NB4 (cell line): ENCODE measurements at regions not wholly inside any gene's neighbourhood (a gene's known extent, or its start where the extent isn't known, plus 50 kb on each side); places are given as distances from the start of the nearest gene placed in this dataset.

Source experiments
- DNase-seq: peaks from one replicate; pipeline ENCODE4 v3.0.0; 2010; ENCODE audit warnings: low read depth
- H3K4me3 ChIP-seq: one replicate; pipeline ENCODE4 v1.5.1; 2011; ENCODE audit warnings: mild to moderate bottlenecking, low read depth, low read length, moderate library complexity
- MYC ChIP-seq: IDR thresholded peaks from 2 replicates; pipeline ENCODE4 v1.6.1; 2011; ENCODE audit warnings: low read depth, low read length
- POLR2A ChIP-seq: IDR thresholded peaks from 2 replicates; pipeline ENCODE4 v1.6.1; 2011; ENCODE audit warnings: mild to moderate bottlenecking; ENCODE audit not compliant: insufficient read length; ENCODE audit errors: extremely low read depth
- TF ChIP-seq, protein P1 (sequence below): IDR thresholded peaks from one replicate; pipeline ENCODE4 v1.5.1; 2012; ENCODE audit warnings: low read depth, low read length
- TF ChIP-seq, protein P2 (sequence below): IDR thresholded peaks from 2 replicates; pipeline ENCODE4 v1.6.1; 2011; ENCODE audit warnings: low read depth, low read length

DNA sequence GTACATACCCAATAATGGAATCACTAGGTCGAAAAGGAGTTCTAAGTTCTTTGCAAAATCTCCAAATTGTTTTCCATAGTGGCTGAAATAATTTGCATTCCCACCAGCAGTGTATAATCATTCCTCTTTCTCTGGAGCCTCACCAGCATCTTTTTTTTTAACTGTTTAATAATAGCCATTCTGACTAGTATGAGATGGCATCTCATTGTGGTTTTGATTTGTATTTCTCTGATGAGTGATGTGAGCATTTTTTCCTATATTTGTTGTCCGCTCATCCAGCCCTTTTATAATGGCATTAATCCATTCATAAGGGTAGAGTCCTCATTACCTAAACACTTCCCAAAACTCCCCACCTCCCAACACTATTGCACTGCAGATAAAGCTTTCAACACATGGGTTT, 278.3 kb downstream of the SEC23A start:
- DNase-seq: no peak
- TF ChIP-seq, protein P1, sequence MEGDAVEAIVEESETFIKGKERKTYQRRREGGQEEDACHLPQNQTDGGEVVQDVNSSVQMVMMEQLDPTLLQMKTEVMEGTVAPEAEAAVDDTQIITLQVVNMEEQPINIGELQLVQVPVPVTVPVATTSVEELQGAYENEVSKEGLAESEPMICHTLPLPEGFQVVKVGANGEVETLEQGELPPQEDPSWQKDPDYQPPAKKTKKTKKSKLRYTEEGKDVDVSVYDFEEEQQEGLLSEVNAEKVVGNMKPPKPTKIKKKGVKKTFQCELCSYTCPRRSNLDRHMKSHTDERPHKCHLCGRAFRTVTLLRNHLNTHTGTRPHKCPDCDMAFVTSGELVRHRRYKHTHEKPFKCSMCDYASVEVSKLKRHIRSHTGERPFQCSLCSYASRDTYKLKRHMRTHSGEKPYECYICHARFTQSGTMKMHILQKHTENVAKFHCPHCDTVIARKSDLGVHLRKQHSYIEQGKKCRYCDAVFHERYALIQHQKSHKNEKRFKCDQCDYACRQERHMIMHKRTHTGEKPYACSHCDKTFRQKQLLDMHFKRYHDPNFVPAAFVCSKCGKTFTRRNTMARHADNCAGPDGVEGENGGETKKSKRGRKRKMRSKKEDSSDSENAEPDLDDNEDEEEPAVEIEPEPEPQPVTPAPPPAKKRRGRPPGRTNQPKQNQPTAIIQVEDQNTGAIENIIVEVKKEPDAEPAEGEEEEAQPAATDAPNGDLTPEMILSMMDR: no peak
- TF ChIP-seq, protein P2, sequence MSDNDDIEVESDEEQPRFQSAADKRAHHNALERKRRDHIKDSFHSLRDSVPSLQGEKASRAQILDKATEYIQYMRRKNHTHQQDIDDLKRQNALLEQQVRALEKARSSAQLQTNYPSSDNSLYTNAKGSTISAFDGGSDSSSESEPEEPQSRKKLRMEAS: no peak
- TF ChIP-seq MYC (no peak), POLR2A (no peak)
- no peak overlapping the region for H3K4me3 ChIP-seq

DNA sequence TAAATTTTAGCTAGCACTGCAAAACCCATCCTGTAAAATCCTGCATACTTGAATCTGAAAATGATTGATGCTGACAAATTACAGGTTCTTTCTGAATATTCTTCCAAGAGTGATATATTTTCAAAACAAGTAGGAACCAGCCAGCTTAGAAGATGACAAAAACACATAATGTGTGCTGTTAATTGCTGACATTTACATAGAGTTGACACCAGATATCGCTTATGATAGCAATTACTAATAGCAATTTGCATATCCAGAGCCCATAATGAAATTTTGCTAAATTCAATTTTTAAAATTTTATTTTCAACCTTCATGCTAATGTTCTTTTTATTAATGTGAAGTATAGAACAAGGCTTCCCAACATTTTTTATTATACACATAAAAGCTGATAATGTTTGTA, 284.5 kb downstream of the SEC23A start:
- DNase-seq: no peak
- H3K4me3 ChIP-seq: no peak overlapping the region
- TF ChIP-seq, protein P1: no peak

DNA sequence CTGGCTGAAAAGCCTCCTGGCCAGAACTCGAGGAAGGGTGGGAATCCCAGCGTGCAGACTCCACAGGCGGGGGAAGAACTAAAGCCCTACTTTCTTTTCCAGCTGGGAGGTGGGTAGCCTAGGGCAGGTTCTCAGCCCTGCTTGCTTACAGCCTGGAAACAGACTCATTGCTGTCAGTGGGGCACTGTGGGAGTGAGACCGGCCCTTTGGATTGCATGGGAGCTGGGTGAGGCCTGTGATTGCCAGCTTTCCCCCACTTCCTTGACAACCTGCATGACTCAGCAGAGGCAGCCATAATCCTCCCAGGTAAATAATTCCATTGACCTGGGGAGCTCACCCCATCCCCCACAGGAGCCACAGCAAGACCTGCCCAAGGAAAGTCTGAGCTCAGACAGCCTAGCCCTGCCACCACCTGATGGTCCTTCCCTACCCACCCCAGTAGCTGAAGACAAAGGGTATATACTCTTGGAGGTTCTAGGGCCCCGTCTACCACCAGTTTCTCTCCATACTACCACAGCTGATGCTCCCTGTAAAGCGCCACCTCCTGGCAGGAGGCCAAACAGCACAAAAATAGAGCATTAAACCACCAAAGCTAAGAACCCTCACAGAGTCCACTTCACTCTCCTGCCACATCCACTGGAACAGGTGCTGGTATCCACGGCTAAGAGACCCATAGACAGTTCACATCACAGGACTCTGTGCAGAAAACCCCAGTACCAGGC, 294.1 kb downstream of the SEC23A start:
- DNase-seq: peak; percentile 3
- TF ChIP-seq POLR2A (no peak), MYC (no peak)
- TF ChIP-seq, protein P1: peak; percentile 29
- H3K4me3 ChIP-seq: no peak overlapping the region

DNA sequence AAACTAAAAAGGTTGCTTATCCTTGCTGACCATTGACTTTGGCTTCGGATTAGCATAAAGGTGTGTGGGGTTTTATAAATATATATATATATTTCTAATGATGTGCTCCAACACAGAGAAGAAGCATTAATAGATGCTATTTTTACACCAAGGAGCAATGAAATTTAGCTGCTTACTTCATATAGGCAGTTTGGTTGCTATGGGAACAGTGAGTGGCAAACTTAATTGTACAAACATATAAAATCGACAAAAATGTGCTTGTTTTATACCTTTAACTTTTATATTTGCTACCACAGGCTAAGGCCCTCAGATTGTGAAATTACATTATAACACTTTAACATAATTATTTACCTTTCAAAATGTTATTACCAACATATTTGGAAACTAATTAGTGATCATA, 303.4 kb downstream of the SEC23A start:
- TF ChIP-seq MYC (no peak), POLR2A (no peak)
- TF ChIP-seq, protein P1: no peak
- TF ChIP-seq, protein P2: no peak
- no peak for DNase-seq
- H3K4me3 ChIP-seq: no peak overlapping the region

DNA sequence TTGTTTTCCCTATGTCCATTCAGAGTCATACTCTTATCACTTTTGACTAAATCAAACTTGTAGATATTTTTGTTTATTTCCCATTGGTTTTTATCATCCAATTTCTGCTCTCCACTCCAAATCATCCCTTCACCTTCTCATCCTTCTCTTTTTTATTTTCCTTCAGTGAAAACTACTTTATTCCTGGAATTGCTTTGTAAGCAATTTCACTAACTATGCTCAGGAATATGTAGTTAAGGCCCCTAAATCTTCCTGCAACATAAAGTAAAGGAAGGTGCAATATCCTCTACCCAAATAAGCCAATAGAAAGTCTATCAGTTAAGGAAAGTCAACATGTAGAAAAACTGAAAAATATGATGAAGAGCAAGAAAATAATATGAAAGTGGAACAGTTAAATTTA, 308.4 kb downstream of the SEC23A start:
- TF ChIP-seq, protein P1: no peak
- TF ChIP-seq, protein P2: no peak
- TF ChIP-seq MYC: no peak
- no peak for TF ChIP-seq POLR2A
- no peak overlapping the region for H3K4me3 ChIP-seq
- no peak for DNase-seq

DNA sequence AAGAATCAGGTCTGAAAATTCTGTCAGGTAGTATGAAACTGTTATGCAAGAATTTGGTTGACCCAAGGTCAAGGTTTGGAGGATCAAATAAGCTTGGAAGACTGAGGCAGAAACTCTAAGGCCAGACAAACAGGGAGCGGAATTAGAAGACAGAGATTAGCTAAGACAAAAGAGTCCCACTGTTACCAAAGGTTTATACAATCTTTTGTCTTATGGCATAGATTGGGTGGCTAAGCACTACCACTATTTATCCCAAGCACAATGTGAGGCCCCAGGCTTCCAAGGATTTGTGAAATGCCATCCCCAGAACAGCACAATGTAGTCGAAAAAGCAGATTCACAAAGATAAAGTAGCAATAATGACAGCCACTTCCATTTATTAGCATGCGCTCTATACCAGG, 311.2 kb downstream of the SEC23A start:
- TF ChIP-seq MYC (no peak), POLR2A (no peak)
- TF ChIP-seq, protein P1: no peak
- TF ChIP-seq, protein P2: no peak
- no peak overlapping the region for H3K4me3 ChIP-seq
- no peak for DNase-seq
